ENCODE measurements at regions not wholly inside any gene's neighbourhood (a gene's known extent, or its start where the extent isn't known, plus 50 kb on each side); places are given as distances from the start of the nearest gene placed in this dataset.
A peak's percentile ranks its signal among the peaks of the same experiment; 100 is the strongest.
"Not testable (repeated sequence)": the region's sequence is repeated elsewhere in the genome, so short reads cannot be mapped to it uniquely, and the experiment has no call there.

GRCh38 chrX:13404777-13405176 is 84.9 kb upstream of the ATXN3L start:
- H3K9me3 ChIP-seq; H3K27me3 ChIP-seq (ENCODE audit: low read depth); in situ Hi-C loops (cut with MboI; ENCODE audit: low sequenced_read_pairs); H3K36me3 ChIP-seq (replicated peaks); H3K4me3 ChIP-seq; DNase-seq (ENCODE audit: low spot score in 2 of 2); H3K4me1 ChIP-seq: not testable (repeated sequence)

- H3K36me3 ChIP-seq (replicated peaks), result no peaks in the 10 kb centered on the region
- no peaks in the 10 kb centered on the region for H3K4me1 ChIP-seq
- no peaks in the 10 kb centered on the region for H3K27me3 ChIP-seq (ENCODE audit: low read depth)
- H3K4me3 ChIP-seq, result no peak overlapping the region
- DNase-seq (ENCODE audit: low spot score in 2 of 2), result no peak
- no peaks in the 10 kb centered on the region; the same call in 1 of the 2 replicates for H3K9me3 ChIP-seq
- in situ Hi-C loops (cut with MboI; ENCODE audit: low sequenced_read_pairs), result no loop called here
Measured at GRCh38 chrX:13404364-13404763, 84.5 kb upstream of the ATXN3L start.

- in situ Hi-C loops (cut with MboI; ENCODE audit: low sequenced_read_pairs), result no loop called here
- Histone ChIP-seq H3K27me3 (ENCODE audit: low read depth) (no peaks in the 10 kb centered on the region), H3K9me3 (no peaks in the 10 kb centered on the region), H3K4me3 (no peak overlapping the region), H3K4me1 (peaks cover 14% of the 10 kb centered on the region), H3K36me3 (replicated peaks) (no peaks in the 10 kb centered on the region)
- no peak for DNase-seq (ENCODE audit: low spot score in 2 of 2)
Measured at GRCh38 chrX:13401724-13402123, 81.9 kb upstream of the ATXN3L start.

- H3K4me3 ChIP-seq, result no peak overlapping the region
- H3K4me1 ChIP-seq, result peaks cover 14% of the 10 kb centered on the region
- in situ Hi-C loops (cut with MboI; ENCODE audit: low sequenced_read_pairs), result no loop called here
- DNase-seq (ENCODE audit: low spot score in 2 of 2), result no peak
- H3K9me3 ChIP-seq, result no peaks in the 10 kb centered on the region; the same call in 1 of the 2 replicates
- H3K27me3 ChIP-seq (ENCODE audit: low read depth), result no peaks in the 10 kb centered on the region
- H3K36me3 ChIP-seq (replicated peaks), result no peaks in the 10 kb centered on the region
Measured at GRCh38 chrX:13398839-13399238, 79.0 kb upstream of the ATXN3L start.

- peak; percentile 71 to 72 for DNase-seq (ENCODE audit: low spot score in 2 of 2)
- in situ Hi-C loops (cut with MboI; ENCODE audit: low sequenced_read_pairs), result no loop called here
Measured at GRCh38 chrX:13397878-13398818, 78.3 kb upstream of the ATXN3L start.

GRCh38 chrX:13396924-13397323 is 77.1 kb upstream of the ATXN3L start:
- in situ Hi-C loops (cut with MboI; ENCODE audit: low sequenced_read_pairs), result no loop called here
- no peak for DNase-seq (ENCODE audit: low spot score in 2 of 2)
- H3K36me3 ChIP-seq (replicated peaks), result no peaks in the 10 kb centered on the region

More at GRCh38 chrX:13397878-13398818, 78.3 kb upstream of the ATXN3L start:
- no peak overlapping the region for H3K4me3 ChIP-seq
- no peaks in the 10 kb centered on the region for H3K27me3 ChIP-seq (ENCODE audit: low read depth)
- no peaks in the 10 kb centered on the region; the same call in 1 of the 2 replicates for H3K9me3 ChIP-seq
- H3K36me3 ChIP-seq (replicated peaks), result no peaks in the 10 kb centered on the region
- peaks cover 14% of the 10 kb centered on the region for H3K4me1 ChIP-seq

GRCh38 chrX:13389501-13389900 is 69.6 kb upstream of the ATXN3L start:
- in situ Hi-C loops (cut with MboI; ENCODE audit: low sequenced_read_pairs), result no loop called here
- Histone ChIP-seq H3K36me3 (replicated peaks) (no peaks in the 10 kb centered on the region; the same call in 1 of the 2 replicates), H3K27me3 (ENCODE audit: low read depth) (no peaks in the 10 kb centered on the region), H3K4me1 (peaks cover 35% of the 10 kb centered on the region), H3K9me3 (peaks cover 4% of the 10 kb centered on the region), H3K4me3 (no peak overlapping the region)
- peak; percentile 90 to 95 for DNase-seq (ENCODE audit: low spot score in 2 of 2)

More at GRCh38 chrX:13396924-13397323, 77.1 kb upstream of the ATXN3L start:
- no peaks in the 10 kb centered on the region; the same call in 1 of the 2 replicates for H3K9me3 ChIP-seq
- no peak overlapping the region for H3K4me3 ChIP-seq
- peaks cover 14% of the 10 kb centered on the region for H3K4me1 ChIP-seq
- no peaks in the 10 kb centered on the region for H3K27me3 ChIP-seq (ENCODE audit: low read depth)

- H3K27me3 ChIP-seq (ENCODE audit: low read depth), result no peaks in the 10 kb centered on the region
- no peak for DNase-seq (ENCODE audit: low spot score in 2 of 2)
- peaks cover 4% of the 10 kb centered on the region for H3K9me3 ChIP-seq
- H3K36me3 ChIP-seq (replicated peaks), result no peaks in the 10 kb centered on the region; the same call in 1 of the 2 replicates
- no peak overlapping the region for H3K4me3 ChIP-seq
- H3K4me1 ChIP-seq, result peaks cover 49% of the 10 kb centered on the region
- in situ Hi-C loops (cut with MboI; ENCODE audit: low sequenced_read_pairs), result no loop called here
Measured at GRCh38 chrX:13387666-13388494, 68.0 kb upstream of the ATXN3L start.

GRCh38 chrX:13386636-13387035 is 66.8 kb upstream of the ATXN3L start:
- Histone ChIP-seq H3K27me3 (ENCODE audit: low read depth) (no peaks in the 10 kb centered on the region), H3K36me3 (replicated peaks) (no peaks in the 10 kb centered on the region; the same call in 1 of the 2 replicates), H3K4me3 (no peak overlapping the region), H3K9me3 (peaks cover 4% of the 10 kb centered on the region), H3K4me1 (peaks cover 57% of the 10 kb centered on the region)
- in situ Hi-C loops (cut with MboI; ENCODE audit: low sequenced_read_pairs), result no loop called here
- DNase-seq (ENCODE audit: low spot score in 2 of 2), result no peak

- peaks cover 4% of the 10 kb centered on the region for H3K9me3 ChIP-seq
- in situ Hi-C loops (cut with MboI; ENCODE audit: low sequenced_read_pairs), result no loop called here
- H3K4me1 ChIP-seq, result peaks cover 57% of the 10 kb centered on the region
- no peaks in the 10 kb centered on the region; the same call in 1 of the 2 replicates for H3K36me3 ChIP-seq (replicated peaks)
- no peaks in the 10 kb centered on the region for H3K27me3 ChIP-seq (ENCODE audit: low read depth)
- DNase-seq (ENCODE audit: low spot score in 2 of 2), result no peak
- H3K4me3 ChIP-seq, result no peak overlapping the region
Measured at GRCh38 chrX:13386092-13386491, 66.2 kb upstream of the ATXN3L start.

- in situ Hi-C loops (cut with MboI; ENCODE audit: low sequenced_read_pairs), result no loop called here
- no peak for DNase-seq (ENCODE audit: low spot score in 2 of 2)
- no peaks in the 10 kb centered on the region for H3K27me3 ChIP-seq (ENCODE audit: low read depth)
Measured at GRCh38 chrX:13383907-13384306, 64.1 kb upstream of the ATXN3L start.

GRCh38 chrX:13381514-13381913 is 61.7 kb upstream of the ATXN3L start:
- in situ Hi-C loops (cut with MboI; ENCODE audit: low sequenced_read_pairs), result no loop called here
- DNase-seq (ENCODE audit: low spot score in 2 of 2), result no peak

More at GRCh38 chrX:13383907-13384306, 64.1 kb upstream of the ATXN3L start:
- Histone ChIP-seq H3K4me3 (no peak overlapping the region), H3K4me1 (peaks cover 57% of the 10 kb centered on the region), H3K36me3 (replicated peaks) (no peaks in the 10 kb centered on the region), H3K9me3 (no peaks in the 10 kb centered on the region)

GRCh38 chrX:13380211-13380610 is 60.4 kb upstream of the ATXN3L start:
- Histone ChIP-seq H3K36me3 (replicated peaks) (no peaks in the 10 kb centered on the region), H3K4me1 (peaks cover 54% of the 10 kb centered on the region), H3K27me3 (ENCODE audit: low read depth) (no peaks in the 10 kb centered on the region), H3K9me3 (no peaks in the 10 kb centered on the region), H3K4me3 (no peak overlapping the region)
- DNase-seq (ENCODE audit: low spot score in 2 of 2), result no peak
- in situ Hi-C loops (cut with MboI; ENCODE audit: low sequenced_read_pairs), result no loop called here

More at GRCh38 chrX:13381514-13381913, 61.7 kb upstream of the ATXN3L start:
- Histone ChIP-seq H3K9me3 (no peaks in the 10 kb centered on the region), H3K4me3 (no peak overlapping the region), H3K36me3 (replicated peaks) (no peaks in the 10 kb centered on the region), H3K27me3 (ENCODE audit: low read depth) (no peaks in the 10 kb centered on the region), H3K4me1 (peaks cover 49% of the 10 kb centered on the region)

All from HAP-1 (cell line).